PC-3 (cell line): ENCODE measurements at regions not wholly inside any gene's neighbourhood (a gene's known extent, or its start where the extent isn't known, plus 50 kb on each side); places are given as distances from the start of the nearest gene placed in this dataset.

ENCODE experiments used
- CTCF ChIP-seq: fragments of 300-600 bp; sonication (generic); conservative IDR thresholded peaks from 2 replicates; pipeline ENCODE4 v1.5.1; 2017; ENCODE audit warnings: antibody characterized with exemption, low read depth, mild to moderate bottlenecking, low read length
- EZH2 ChIP-seq: fragments of 300-600 bp; sonication (generic); IDR thresholded peaks from one replicate; pipeline ENCODE4 v1.6.1; 2017; ENCODE audit warnings: antibody characterized with exemption, mild to moderate bottlenecking, low read length; ENCODE audit not compliant: unreplicated experiment

GRCh38 chr2:13104723-13105122 lies 388.0 kb downstream of the TRIB2 start:
- TF ChIP-seq CTCF (no peak), EZH2 (no peak)
